Upper lobe of right lung (tissue), 1 donor: ENCODE measurements at regions not wholly inside any gene's neighbourhood (a gene's known extent, or its start where the extent isn't known, plus 50 kb on each side); places are given as distances from the start of the nearest gene placed in this dataset.

Experiments used
- ATAC-seq: fragments of 200-7000 bp; cut with Tn5 transposase; one replicate; pipeline ENCODE4 v1.9.1; 2020; ENCODE audit warnings: mild to moderate bottlenecking, moderate library complexity
- DNase-seq: peaks from one replicate; pipeline ENCODE4 v3.0.0-alpha.2; 2020
- H3K27ac ChIP-seq: fragments of 200-600 bp; one replicate; pipeline ENCODE4 v1.8.0; 2022
- H3K27me3 ChIP-seq: fragments of 200-600 bp; one replicate; pipeline ENCODE4 v1.8.0; 2022; ENCODE audit warnings: mild to moderate bottlenecking
- H3K36me3 ChIP-seq: fragments of 200-600 bp; one replicate; pipeline ENCODE4 v1.8.0; 2022
- H3K4me1 ChIP-seq: fragments of 200-600 bp; one replicate; pipeline ENCODE4 v1.8.0; 2022
- H3K4me3 ChIP-seq: fragments of 200-600 bp; one replicate; pipeline ENCODE4 v1.8.0; 2022; ENCODE audit warnings: mild to moderate bottlenecking
- H3K9me3 ChIP-seq: fragments of 200-600 bp; one replicate; pipeline ENCODE4 v1.8.0; 2022
- intact Hi-C: fragments of 100-400 bp; cut with DNase I; formaldehyde crosslinking; loops from one replicate; pipeline ENCODE4 v1.11.0; 2022
- TF ChIP-seq, protein P1 (sequence below): fragments of 200-600 bp; IDR thresholded peaks from one replicate; pipeline ENCODE4 v1.8.0; 2022; ENCODE audit warnings: antibody characterized with exemption
- donor health status: DM: no; HTN: yes; CAD: no; lungs with severe emphysema.

DNA sequence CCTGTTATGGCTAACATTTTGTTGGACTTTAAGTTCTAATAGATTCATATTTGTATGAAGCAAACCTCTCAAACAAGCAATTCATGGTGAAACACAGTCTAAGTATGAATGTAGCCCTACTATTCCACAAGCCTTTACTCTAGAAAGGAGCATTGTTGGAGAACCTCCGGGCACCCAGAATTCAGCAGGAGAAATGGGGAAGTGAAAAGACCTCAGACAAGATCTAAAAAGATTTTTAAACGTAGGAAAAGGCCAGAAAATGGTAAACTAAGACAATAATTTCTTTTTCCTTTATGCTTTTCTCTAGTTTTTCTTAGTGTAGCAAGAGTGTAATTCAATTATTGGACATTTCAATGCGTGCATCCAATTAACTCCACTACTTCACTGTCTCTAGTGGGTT, 426.4 kb downstream of the INSC start:
- H3K9me3 ChIP-seq, result no peaks in the 10 kb centered on the region
- ATAC-seq (no peak), DNase-seq (no peak)
- no peak overlapping the region for H3K27ac ChIP-seq
- no peak overlapping the region for H3K4me3 ChIP-seq
- no peaks in the 10 kb centered on the region for H3K4me1 ChIP-seq
- TF ChIP-seq, protein P1, sequence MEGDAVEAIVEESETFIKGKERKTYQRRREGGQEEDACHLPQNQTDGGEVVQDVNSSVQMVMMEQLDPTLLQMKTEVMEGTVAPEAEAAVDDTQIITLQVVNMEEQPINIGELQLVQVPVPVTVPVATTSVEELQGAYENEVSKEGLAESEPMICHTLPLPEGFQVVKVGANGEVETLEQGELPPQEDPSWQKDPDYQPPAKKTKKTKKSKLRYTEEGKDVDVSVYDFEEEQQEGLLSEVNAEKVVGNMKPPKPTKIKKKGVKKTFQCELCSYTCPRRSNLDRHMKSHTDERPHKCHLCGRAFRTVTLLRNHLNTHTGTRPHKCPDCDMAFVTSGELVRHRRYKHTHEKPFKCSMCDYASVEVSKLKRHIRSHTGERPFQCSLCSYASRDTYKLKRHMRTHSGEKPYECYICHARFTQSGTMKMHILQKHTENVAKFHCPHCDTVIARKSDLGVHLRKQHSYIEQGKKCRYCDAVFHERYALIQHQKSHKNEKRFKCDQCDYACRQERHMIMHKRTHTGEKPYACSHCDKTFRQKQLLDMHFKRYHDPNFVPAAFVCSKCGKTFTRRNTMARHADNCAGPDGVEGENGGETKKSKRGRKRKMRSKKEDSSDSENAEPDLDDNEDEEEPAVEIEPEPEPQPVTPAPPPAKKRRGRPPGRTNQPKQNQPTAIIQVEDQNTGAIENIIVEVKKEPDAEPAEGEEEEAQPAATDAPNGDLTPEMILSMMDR, result no peak
- no peaks in the 10 kb centered on the region for H3K36me3 ChIP-seq
- intact Hi-C loops, result no loop called here
- H3K27me3 ChIP-seq, result no peaks in the 10 kb centered on the region

DNA sequence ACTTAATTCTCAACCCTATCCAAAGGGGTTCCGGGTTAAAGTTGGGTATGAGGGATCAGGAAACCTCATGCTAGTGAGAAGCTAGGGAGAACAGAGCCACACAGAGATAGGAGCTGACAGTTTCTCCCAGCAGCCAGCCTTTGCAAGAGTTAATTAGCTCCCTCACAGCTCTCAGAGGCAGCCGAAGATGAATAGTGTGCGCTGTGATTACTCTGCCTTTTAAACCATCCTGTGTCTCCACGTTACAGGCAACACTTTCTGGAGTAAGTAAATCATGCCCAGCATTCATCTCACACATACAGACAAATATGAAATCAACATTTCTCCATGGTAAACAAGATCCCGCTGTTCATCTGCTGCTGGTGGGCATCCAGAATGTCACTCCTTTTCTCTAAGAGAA, 429.6 kb downstream of the INSC start:
- TF ChIP-seq, protein P1, result no peak
- Histone ChIP-seq H3K27ac (no peak overlapping the region), H3K27me3 (no peaks in the 10 kb centered on the region), H3K9me3 (no peaks in the 10 kb centered on the region), H3K4me1 (no peaks in the 10 kb centered on the region), H3K36me3 (no peaks in the 10 kb centered on the region), H3K4me3 (no peak overlapping the region)
- DNase-seq (no peak), ATAC-seq (no peak)
- intact Hi-C loops, result no loop called here

DNA sequence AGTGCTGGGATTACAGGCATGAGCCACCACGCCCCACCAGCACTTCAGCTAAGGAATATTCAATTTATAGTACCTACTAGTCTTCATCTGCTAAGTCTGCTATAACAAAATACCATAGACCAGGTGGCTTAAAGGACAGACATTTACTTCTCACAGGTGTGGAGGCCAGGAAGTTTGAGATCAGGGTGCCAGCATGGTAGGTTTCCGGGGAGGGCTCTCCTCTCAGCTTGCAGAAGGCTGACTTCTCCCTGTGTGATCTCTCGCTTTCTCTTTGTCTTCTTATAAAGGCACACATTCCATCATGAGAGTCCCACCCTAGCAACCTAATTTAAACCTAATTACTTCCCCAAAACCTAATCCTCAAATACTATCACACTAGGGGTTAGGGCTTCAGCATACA, 433.0 kb downstream of the INSC start:
- no peaks in the 10 kb centered on the region for H3K9me3 ChIP-seq
- intact Hi-C loops, result no loop called here
- DNase-seq (no peak), ATAC-seq (no peak)
- no peaks in the 10 kb centered on the region for H3K4me1 ChIP-seq
- no peaks in the 10 kb centered on the region for H3K27me3 ChIP-seq
- TF ChIP-seq, protein P1, result no peak
- H3K36me3 ChIP-seq, result no peaks in the 10 kb centered on the region
- H3K27ac ChIP-seq, result no peak overlapping the region
- H3K4me3 ChIP-seq, result no peak overlapping the region

DNA sequence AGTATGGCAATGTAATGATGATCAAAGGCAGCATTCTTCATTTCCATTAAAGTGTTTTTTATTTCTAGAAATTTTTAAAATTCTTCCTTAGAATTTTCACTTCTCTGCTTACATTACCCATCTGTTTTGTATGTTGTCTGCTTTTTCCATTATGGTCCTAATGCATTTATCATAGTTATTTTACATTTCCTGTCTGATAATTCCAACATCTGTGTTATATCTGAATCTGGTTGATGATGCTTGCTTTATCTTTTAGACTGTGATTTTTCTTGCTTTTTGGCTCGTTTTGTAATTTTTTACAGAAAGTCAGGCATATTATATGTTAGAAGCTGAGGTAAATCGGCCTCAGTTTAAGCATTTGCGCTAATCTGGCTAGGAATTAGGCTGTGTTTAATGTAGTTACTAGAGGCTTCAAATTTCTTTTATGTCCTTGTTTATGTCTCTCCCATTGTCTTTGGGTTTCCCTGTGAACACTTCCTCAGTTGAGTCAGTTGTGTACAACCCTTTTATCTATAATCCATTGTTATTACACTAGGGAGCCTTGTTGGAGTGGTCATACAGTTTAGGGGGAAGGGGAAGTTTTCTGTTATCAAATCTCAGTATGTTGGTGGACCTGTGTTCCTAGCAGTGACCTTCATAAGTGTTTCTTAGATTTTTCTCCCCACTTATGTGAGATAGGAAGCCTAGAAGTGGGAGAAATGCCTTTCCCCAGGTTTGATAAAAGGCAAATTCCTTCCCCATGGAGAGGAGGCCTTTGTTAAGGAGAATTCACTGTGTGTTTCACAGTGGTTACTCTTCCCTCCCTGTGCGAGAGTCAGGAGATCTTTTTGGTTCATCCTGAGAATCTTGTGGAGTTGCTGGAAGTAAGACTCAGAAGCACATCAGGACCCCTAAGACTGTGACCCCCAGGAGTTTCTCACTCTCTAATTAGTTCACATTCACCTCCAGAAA, 437.5 kb downstream of the INSC start:
- ATAC-seq, result no peak
- no peaks in the 10 kb centered on the region for H3K9me3 ChIP-seq
- TF ChIP-seq, protein P1, result no peak
- H3K27ac ChIP-seq, result no peak overlapping the region
- no peak overlapping the region for H3K4me3 ChIP-seq
- H3K27me3 ChIP-seq, result no peaks in the 10 kb centered on the region
- no peaks in the 10 kb centered on the region for H3K4me1 ChIP-seq
- intact Hi-C loops, result no loop called here
- no peak for DNase-seq
- H3K36me3 ChIP-seq, result no peaks in the 10 kb centered on the region

DNA sequence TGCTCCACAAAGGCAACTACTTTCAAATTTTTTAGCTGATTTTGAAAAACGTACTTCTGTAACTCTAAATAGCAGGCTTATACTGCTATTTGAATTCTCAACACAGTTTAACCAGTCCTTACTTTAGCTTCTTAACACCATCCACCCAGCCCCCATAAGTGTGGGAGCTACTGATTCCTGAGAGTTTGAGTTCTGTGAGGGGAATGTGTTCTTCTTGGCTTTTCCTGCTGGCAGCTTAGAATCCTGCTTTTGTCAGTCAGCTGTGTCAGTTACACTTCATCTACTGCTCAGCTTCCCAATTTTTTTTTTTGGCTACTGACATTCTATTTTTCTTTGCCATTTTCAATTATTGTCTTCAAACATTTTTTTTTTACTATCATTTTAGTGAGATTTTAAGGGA, 440.4 kb downstream of the INSC start:
- Histone ChIP-seq H3K4me1 (no peaks in the 10 kb centered on the region), H3K4me3 (no peak overlapping the region), H3K27ac (no peak overlapping the region), H3K27me3 (no peaks in the 10 kb centered on the region), H3K36me3 (no peaks in the 10 kb centered on the region), H3K9me3 (no peaks in the 10 kb centered on the region)
- ATAC-seq, result no peak
- TF ChIP-seq, protein P1, result no peak
- intact Hi-C loops, result no loop called here
- no peak for DNase-seq
